COLO668 (cell line): ENCODE measurements at regions not wholly inside any gene's neighbourhood (a gene's known extent, or its start where the extent isn't known, plus 50 kb on each side); places are given as distances from the start of the nearest gene placed in this dataset.

ENCODE experiments used
- DNase-seq: peaks from one replicate; lab custom pipeline; 2025; ENCODE audit not compliant: unreplicated experiment; lab: John Stamatoyannopoulos, UW

GRCh38 chr2:136247204-136247950, 129.4 kb upstream of the CXCR4 start:
- DNase-seq, result peak; percentile 47

GRCh38 chr2:136246086-136246669, 128.2 kb upstream of the CXCR4 start:
- DNase-seq, result no peak

GRCh38 chr2:136245211-136245610, 127.3 kb upstream of the CXCR4 start:
- DNase-seq, result no peak

- DNase-seq, result no peak
Measured at GRCh38 chr2:136244536-136244885, 126.6 kb upstream of the CXCR4 start.

GRCh38 chr2:136243638-136244535, 125.9 kb upstream of the CXCR4 start:
- no peak for DNase-seq

- no peak for DNase-seq
Measured at GRCh38 chr2:136242687-136243277, 124.8 kb upstream of the CXCR4 start.

GRCh38 chr2:136242100-136242499, 124.2 kb upstream of the CXCR4 start:
- DNase-seq, result no peak

- DNase-seq, result no peak
Measured at GRCh38 chr2:136239079-136239685, 121.2 kb upstream of the CXCR4 start.

- DNase-seq, result no peak
Measured at GRCh38 chr2:136238286-136239078, 120.5 kb upstream of the CXCR4 start.

GRCh38 chr2:136236019-136236418, 118.1 kb upstream of the CXCR4 start:
- DNase-seq, result no peak

GRCh38 chr2:136235546-136235945, 117.6 kb upstream of the CXCR4 start:
- no peak for DNase-seq

GRCh38 chr2:136234261-136234660, 116.3 kb upstream of the CXCR4 start:
- DNase-seq, result no peak

GRCh38 chr2:136233298-136233697, 115.3 kb upstream of the CXCR4 start:
- no peak for DNase-seq

- no peak for DNase-seq
Measured at GRCh38 chr2:136232456-136233172, 114.7 kb upstream of the CXCR4 start.

- DNase-seq, result no peak
Measured at GRCh38 chr2:136230464-136230863, 112.5 kb upstream of the CXCR4 start.

- DNase-seq, result no peak
Measured at GRCh38 chr2:136226903-136227302, 109.0 kb upstream of the CXCR4 start.

- peak; percentile 14 for DNase-seq
Measured at GRCh38 chr2:136225950-136226835, 108.2 kb upstream of the CXCR4 start.

GRCh38 chr2:136223274-136223673, 105.3 kb upstream of the CXCR4 start:
- no peak for DNase-seq

- no peak for DNase-seq
Measured at GRCh38 chr2:136222862-136223261, 104.9 kb upstream of the CXCR4 start.
